HG02938 (cell line): ENCODE measurements at regions not wholly inside any gene's neighbourhood (a gene's known extent, or its start where the extent isn't known, plus 50 kb on each side); places are given as distances from the start of the nearest gene placed in this dataset.
"Not testable (repeated sequence)": the region's sequence is repeated elsewhere in the genome, so short reads cannot be mapped to it uniquely, and the experiment has no call there.

ENCODE experiments used
- ATAC-seq: cut with Tn5 transposase; IDR thresholded peaks from one replicate; pipeline ENCODE4 v1.9.1; 2021; ENCODE audit warnings: mild to moderate bottlenecking, moderate library complexity; ENCODE audit not compliant: unreplicated experiment

- no peak for ATAC-seq
Observed at GRCh38 chr20:43837856-43838702, 76.6 kb upstream of the TOX2 start.

GRCh38 chr20:43836790-43837189 is 77.9 kb upstream of the TOX2 start:
- ATAC-seq = no peak

- no peak for ATAC-seq
Observed at GRCh38 chr20:43835944-43836508, 78.6 kb upstream of the TOX2 start.

GRCh38 chr20:43833511-43834395 is 80.9 kb upstream of the TOX2 start:
- ATAC-seq = no peak

GRCh38 chr20:43832961-43833360 is 81.7 kb upstream of the TOX2 start:
- no peak for ATAC-seq

GRCh38 chr20:43832096-43832816 is 82.4 kb upstream of the TOX2 start:
- ATAC-seq = no peak

- ATAC-seq = no peak
Observed at GRCh38 chr20:43831481-43832065, 83.1 kb upstream of the TOX2 start.

- ATAC-seq = no peak
Observed at GRCh38 chr20:43830883-43831282, 83.8 kb upstream of the TOX2 start.

GRCh38 chr20:43829951-43830690 is 84.5 kb upstream of the TOX2 start:
- ATAC-seq = no peak

GRCh38 chr20:43827940-43828562 is 86.6 kb upstream of the TOX2 start:
- no peak for ATAC-seq

- ATAC-seq = not testable (repeated sequence)
Observed at GRCh38 chr20:43826943-43827342, 87.7 kb upstream of the TOX2 start.

- no peak for ATAC-seq
Observed at GRCh38 chr20:43825581-43825980, 89.1 kb upstream of the TOX2 start.

GRCh38 chr20:43825051-43825402 is 89.6 kb upstream of the TOX2 start:
- no peak for ATAC-seq

GRCh38 chr20:43824309-43825050 is 90.2 kb upstream of the TOX2 start:
- no peak for ATAC-seq

- ATAC-seq = no peak
Observed at GRCh38 chr20:43821795-43822194, 92.9 kb upstream of the TOX2 start.

- no peak for ATAC-seq
Observed at GRCh38 chr20:43820731-43821330, 93.8 kb upstream of the TOX2 start.

- ATAC-seq = no peak
Observed at GRCh38 chr20:43812216-43812615, 85.4 kb upstream of the GTSF1L start.

GRCh38 chr20:43809206-43809819 is 82.5 kb upstream of the GTSF1L start:
- no peak for ATAC-seq
